K562 (cell line): ENCODE measurements at regions not wholly inside any gene's neighbourhood (a gene's known extent, or its start where the extent isn't known, plus 50 kb on each side); places are given as distances from the start of the nearest gene placed in this dataset.
A peak's percentile ranks its signal among the peaks of the same experiment; 100 is the strongest.

Source experiments
- AFF4 ChIP-seq: sonication (generic); formaldehyde crosslinking; IDR thresholded peaks from 2 replicates; pipeline ENCODE4 v1.8.0; 2023; ENCODE audit warnings: mild to moderate bottlenecking, missing genetic modification reagents
- HNRNPH1 ChIP-seq: fragments of 200-400 bp; formaldehyde crosslinking; optimal IDR thresholded peaks from 2 replicates; pipeline ENCODE3; 2017; ENCODE audit warnings: low read depth, mild to moderate bottlenecking, low read length, moderate library complexity
- PPARD ChIP-seq: fragments of 250-450 bp; sonication (Bioruptor Pico); IDR thresholded peaks from 2 replicates; pipeline ENCODE4 v1.8.0; 2022; ENCODE audit warnings: inconsistent platforms, mild to moderate bottlenecking, moderate library complexity
- RAD21 ChIP-seq, 2 experiments: fragments of 250-450 bp in 1 of 2; fragments of 450-650 bp in 1 of 2; sonication (Bioruptor Pico) in 1 of 2; formaldehyde crosslinking in 1 of 2; IDR thresholded peaks in 1 of 2; conservative IDR thresholded peaks in 1 of 2; 2 replicates each; pipeline versions ENCODE4 v1.4.0 to v1.8.0; 2020 to 2022; ENCODE audit warnings: mild to moderate bottlenecking in 2 of 2, moderate library complexity in 1 of 2
- REST ChIP-seq, 2 experiments: fragments of 450-650 bp; formaldehyde crosslinking in 1 of 2; IDR thresholded peaks; 2 replicates each; pipeline versions ENCODE4 v1.4.0 to v1.6.1; 2014 to 2020; ENCODE audit warnings: mild to moderate bottlenecking in 2 of 2, borderline replicate concordance in 1 of 2, low read depth in 1 of 2
- SPI1 ChIP-seq: IDR thresholded peaks from 2 replicates; pipeline ENCODE4 v1.6.1; 2011; ENCODE audit warnings: low read depth, low read length, control low read depth, borderline replicate concordance
- STAG1 ChIP-seq: sonication (generic); formaldehyde crosslinking; IDR thresholded peaks from 2 replicates; pipeline ENCODE4 v1.5.0; 2020; ENCODE audit warnings: missing genetic modification reagents, borderline replicate concordance
- ZNF184 ChIP-seq: sonication (generic); formaldehyde crosslinking; IDR thresholded peaks from 2 replicates; pipeline ENCODE4 v1.5.0; 2020; ENCODE audit warnings: missing genetic modification reagents

- TF ChIP-seq REST (IDR thresholded peaks at IDR 0.05; ENCODE audit: borderline replicate concordance) (peak; percentile 80), REST (CRISPR knock-in tag; IDR thresholded peaks at IDR 0.05; ENCODE audit: low read depth) (no peak), ZNF184 (CRISPR knock-in tag) (no peak), STAG1 (peak; percentile 64; the same call in 1 of the 2 replicates), RAD21 (CRISPR knock-in tag; conservative IDR thresholded peaks at IDR 0.05 in 1 of 2, IDR thresholded peaks at IDR 0.05 in 1 of 2) (peak; percentile 81 to 85), AFF4 (CRISPR knock-in tag) (no peak), PPARD (no peak), HNRNPH1 (no peak), SPI1 (peak; percentile 81; the same call in 1 of the 2 replicates)
These were observed 94.6 kb upstream of the MUCL1 start (continued) for GRCh38 chr12:54759751-54760150.
